ENCODE measurements at regions not wholly inside any gene's neighbourhood (a gene's known extent, or its start where the extent isn't known, plus 50 kb on each side); places are given as distances from the start of the nearest gene placed in this dataset.
A peak's percentile ranks its signal among the peaks of the same experiment; 100 is the strongest.
"Not testable (repeated sequence)": the region's sequence is repeated elsewhere in the genome, so short reads cannot be mapped to it uniquely, and the experiment has no call there.

- DNase-seq: no peak
Measured at GRCh38 chr2:239882781-239883180, 142.4 kb downstream of the NDUFA10 start.

DNA sequence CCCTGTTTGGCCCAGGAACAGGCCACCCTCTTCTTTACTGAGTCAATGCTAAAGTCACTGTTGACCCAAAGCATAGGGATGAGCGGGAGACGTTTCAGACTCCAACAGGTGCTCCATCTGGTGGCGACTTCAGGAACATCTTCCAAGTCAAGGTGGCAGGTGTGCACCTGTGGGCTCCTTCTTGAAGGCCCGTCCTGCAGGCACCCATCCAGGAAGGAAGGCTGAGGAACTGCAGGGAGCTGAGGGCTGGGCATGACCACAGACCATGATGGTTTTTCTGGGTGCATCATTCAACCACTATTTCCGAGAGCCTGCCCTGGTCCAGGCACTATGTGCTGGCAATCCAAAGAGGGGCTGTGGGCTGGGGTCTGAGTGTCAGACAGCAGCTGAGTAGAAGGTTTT lies 142.8 kb downstream of the NDUFA10 start:
- no peak for DNase-seq

DNA sequence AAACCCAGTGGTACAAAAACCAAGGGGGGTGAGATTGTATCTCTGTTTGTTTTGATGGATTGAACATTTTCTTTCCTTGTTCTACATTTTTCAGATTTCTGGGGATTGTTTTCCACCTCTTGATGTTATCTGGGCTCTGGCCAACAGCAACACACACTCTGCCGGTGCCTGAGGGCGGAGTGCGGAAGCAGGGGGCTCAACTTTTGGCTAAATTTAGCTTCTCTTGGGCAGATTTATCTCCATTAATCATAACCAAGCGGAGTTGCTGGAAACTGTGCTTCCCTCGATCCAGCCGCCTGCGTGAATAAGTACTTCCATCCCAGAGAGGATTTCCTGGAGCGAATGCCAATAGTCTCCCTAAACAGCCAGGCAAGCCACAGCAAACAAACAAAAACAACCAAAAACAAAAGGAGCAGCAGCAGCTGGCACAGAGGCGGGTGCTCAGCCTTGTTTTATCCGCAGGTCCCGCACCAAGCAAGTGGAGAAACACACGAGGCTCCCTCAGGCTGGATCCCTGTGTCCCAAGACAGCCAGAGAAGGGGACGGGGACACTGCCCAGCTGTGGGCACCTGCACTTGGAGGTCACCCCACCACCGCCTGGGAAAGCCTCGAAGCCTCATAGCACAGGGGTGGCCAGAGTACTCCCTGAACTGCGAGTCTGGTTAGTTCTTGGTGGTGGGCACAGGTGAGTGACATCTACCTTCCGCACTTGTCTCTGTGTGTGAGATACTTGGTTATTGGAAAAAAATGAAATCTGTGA lies 143.4 kb downstream of the NDUFA10 start:
- peak; percentile 6 for DNase-seq

- no peak for DNase-seq
Measured at GRCh38 chr2:239881031-239881471, 144.1 kb downstream of the NDUFA10 start.

GRCh38 chr2:239880396-239880795 lies 144.7 kb downstream of the NDUFA10 start:
- no peak for DNase-seq

DNA sequence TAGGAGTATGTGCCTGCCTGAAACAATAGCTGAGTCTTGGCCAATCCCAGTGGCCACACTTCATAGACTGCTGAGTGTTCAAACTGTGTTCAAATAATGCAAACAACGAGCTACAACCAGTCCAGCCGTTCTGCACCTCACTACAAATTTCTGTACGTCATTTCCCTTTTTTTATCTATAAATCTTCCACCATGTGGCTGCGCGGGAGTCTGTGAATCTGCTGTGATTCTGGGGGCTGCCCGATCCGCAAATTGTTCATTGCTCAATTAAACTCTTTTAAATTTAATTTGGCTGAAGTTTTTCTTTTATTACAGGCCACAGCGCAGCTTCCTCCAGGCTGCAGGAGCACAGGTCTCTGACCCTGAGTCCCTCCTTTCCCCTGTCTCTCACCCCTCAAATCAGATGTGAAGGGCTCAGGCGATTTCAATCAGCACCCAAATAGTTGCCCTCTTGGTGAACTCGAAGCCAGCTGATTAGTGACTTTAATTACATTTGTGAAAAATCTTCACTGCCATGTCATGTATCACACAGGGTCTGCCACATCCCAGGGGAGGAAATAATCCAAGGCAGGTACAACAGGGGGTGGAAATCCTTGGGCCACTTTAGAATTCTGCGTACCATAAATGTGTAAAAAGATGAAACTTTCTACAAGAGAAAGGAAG lies 145.6 kb downstream of the NDUFA10 start:
- DNase-seq: no peak

DNA sequence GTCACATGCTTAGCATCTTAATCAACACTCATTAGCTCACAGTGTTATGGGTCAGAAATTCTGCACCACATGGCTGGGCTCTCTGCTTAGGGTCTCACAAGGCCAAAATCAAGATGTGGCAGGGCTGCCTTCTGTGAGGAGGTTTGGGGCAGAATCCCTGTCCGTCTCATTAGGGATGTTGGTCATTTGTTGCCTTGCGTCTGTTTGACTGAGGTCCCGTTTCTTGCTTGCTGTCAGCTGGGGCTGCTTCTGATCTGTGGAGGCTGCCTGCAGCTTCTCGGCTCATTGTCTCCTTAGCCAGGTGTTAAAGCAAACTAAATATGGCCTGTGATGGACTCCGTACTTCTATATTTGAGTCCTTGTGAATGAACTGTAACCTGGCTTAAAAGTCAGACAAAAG lies 146.5 kb downstream of the NDUFA10 start:
- DNase-seq: no peak

DNA sequence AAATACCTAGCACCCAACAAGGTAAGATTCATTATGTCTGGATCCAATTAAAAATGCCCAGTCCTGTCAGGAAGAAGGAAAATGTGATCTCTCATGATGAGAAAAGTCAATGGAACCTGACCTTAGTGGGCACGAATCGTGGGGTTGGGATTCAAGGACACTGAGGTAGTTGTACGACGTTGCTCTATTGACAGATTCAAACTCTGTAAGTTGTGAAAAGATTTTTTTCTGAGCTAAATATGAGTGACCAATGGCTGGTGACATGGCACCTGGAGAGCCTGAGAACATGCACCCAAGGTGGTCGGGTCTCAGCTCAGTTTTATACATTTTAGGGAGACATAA lies 148.2 kb downstream of the NDUFA10 start:
- DNase-seq: no peak

GRCh38 chr2:239876271-239876947 lies 148.7 kb downstream of the NDUFA10 start:
- DNase-seq: no peak

DNA sequence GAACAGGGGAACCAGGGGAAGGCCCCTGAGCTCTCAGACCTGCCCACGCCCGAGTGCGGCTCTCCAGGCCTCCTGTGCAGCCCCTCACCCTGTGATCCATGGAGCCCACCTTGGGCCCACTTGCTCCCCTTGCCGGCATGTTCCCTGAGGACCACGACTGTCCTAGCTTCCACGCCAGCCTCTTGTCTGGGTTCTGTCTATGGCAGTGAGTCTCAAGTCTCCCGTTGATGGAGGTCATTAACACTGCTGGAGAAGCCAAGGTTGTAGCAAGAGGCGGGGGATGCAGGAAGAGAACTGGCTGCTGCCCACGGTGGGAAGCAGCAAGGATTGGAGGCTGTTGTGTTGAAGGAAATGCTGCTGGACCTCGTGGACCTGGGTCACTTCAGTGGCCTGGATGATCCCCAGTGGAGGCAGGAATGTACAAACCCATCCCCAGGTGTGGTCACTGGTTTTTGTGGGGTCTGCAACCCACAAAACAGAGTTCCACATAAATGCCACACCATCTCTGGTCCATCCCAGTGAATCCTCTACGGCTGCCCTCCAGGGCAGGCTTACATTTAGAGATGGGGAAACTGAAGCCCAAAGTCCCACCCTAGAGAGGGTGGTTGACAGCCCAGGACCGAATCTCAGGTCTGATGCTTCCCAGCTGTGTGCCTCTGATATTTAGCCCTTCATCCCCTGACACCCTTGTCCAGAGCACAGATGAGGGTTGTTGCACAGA lies 150.3 kb downstream of the NDUFA10 start:
- no peak for DNase-seq

DNA sequence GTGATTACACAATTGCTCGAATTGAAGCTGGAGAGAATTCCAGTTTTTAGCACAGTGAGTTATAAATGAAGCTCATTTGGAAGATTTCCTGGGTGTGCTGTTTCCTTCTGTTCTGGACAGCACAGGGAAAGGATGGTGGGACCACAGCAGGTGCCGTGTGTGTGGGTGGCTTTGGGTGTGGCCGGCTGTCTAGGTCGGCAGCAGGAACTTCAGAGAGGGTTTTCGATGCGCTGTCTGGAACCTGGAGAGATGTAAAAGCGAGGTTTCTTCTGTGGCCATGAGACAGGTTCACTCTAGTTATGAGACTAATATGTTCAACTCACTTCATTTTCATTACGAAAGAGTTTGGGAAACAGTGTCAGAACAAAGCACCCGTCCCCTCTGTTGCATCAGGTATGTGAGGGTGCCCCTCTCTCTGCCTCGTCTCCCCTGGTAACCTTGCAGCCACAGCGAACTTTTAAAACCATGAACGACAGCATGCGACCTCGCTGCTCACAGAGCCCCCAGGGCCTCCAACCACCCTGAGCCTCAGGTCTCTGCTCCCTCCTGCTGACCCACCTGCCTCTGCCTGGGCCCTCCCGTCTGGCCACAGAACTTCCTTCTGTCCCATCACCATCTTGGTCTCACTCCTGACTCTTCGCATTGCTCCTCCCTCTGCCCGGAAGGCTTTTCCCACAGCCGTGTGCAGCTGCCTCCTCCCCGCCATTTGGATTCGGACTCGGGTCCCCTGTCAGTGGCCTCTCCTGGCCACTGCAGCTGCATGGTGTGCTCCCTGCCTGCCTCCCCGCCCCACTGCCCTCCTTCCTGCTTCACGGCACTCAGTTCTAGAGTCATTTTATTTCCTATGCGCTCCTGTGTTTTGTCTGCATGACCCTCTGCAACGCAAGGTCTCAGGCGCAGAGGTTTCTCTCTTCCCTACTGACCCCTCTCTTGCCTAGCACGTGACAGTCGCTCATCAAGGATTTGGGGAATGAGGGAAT lies 151.2 kb downstream of the NDUFA10 start:
- no peak for DNase-seq

DNA sequence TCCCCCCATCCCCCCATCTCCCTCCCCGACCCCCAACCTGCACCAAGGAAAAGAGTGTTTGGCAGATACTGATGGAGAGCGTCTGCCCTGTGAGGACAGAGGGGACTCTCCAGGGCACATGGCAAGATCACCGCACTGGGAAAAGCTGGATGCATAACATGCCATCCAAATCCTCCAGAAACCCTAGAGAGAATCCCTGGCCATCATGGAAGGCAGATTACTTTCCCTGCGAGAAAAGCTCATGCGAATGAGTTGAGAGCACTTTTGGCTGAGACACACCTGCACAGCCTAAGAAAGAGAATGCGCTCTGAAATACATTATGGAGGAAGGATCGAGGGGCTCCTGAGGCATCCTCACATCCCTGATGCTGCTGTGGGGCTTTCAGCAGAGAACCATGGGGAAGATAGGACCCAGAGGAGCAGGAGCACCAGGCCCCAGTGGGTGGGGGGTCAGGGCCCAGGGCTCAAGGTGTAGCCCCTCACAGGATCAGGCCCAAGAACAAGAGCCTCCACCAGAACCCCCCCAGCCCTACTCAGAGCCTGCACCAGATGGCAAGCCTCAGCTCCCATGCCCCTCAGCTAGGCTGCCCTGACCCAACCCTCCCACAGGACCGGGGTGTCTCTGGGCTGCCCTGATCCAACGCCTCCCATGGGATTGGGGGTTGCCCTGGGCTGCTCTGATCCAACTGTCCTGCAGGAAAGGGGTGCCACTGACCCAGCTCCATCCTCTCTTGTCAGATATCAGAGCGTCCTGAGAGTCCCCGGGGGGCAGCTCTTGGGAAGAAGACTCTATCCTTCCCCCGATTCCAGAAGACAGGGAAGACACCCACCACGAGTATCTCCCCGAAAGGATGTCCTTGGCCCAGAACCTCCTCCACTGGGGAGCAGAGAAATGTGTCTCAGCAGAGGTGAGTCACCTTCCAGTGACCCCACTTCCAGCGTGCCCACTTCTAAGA lies 153.4 kb downstream of the NDUFA10 start:
- no peak for DNase-seq

DNA sequence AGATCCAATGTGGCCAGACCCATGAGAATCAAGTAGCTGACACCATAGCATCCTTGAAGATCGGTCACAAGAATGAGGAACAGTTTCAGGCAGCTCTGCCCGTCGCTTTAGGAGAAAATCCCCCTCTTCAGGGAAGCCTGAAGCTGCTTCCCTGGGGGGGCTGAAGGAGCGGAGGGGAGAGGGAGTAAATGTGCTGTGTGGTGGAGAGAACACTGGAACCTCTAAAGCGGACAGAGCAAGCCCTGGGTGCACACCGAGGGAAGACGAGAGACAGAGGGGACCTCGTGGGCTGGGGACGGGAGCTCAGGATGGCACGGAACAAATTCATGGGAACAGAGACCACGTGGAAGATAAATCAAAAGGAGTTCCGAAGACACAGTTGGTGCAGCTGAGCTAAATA lies 154.3 kb downstream of the NDUFA10 start:
- no peak for DNase-seq

DNA sequence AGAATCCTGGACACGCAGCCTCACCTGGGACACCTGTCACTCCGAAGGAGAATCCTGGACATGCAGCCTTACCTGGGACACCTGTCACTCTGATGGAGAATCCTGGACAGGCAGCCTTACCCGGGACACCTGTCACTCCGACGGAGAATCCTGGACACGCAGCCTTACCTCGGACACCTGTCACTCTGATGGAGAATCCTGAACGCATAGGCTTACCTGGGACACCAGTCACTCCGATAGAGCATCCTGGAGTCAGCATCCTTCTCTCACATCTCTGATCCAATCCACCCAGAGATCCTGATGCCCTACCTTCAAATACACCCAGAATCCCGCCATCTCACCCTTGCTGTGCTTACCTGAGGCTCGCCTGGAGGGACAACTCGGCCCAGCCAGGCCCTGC lies 154.9 kb downstream of the NDUFA10 start:
- DNase-seq: no peak

- no peak for DNase-seq
Measured at GRCh38 chr2:239869272-239870155, 155.6 kb downstream of the NDUFA10 start.

GRCh38 chr2:239868556-239869181 lies 156.5 kb downstream of the NDUFA10 start:
- no peak for DNase-seq

GRCh38 chr2:239866778-239867177 lies 158.4 kb downstream of the NDUFA10 start:
- DNase-seq: no peak

GRCh38 chr2:239866350-239866749 lies 158.8 kb downstream of the NDUFA10 start:
- DNase-seq: no peak

DNA sequence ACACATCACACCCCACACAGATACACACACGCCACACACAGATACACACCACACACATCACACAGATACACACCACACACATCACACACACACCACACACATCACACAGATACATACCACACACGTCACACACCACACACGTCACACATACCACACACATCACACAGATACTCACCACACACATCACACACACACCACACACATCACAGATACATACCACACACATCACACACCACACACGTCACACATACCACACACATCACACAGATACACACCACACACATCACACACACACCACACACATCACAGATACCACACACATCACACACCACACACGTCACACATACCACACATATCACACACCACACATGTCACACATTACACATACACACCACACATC lies 159.3 kb downstream of the NDUFA10 start:
- DNase-seq: not testable (repeated sequence)
